NOMO-1 (cell line): ENCODE measurements at regions not wholly inside any gene's neighbourhood (a gene's known extent, or its start where the extent isn't known, plus 50 kb on each side); places are given as distances from the start of the nearest gene placed in this dataset.
A peak's percentile ranks its signal among the peaks of the same experiment; 100 is the strongest.

Experiments
- DNase-seq, 2 experiments: peaks; one replicate each; lab custom pipeline; 2025; ENCODE audit not compliant: unreplicated experiment in 2 of 2; lab: John Stamatoyannopoulos, UW

GRCh38 chr15:98438907-98439306 is 209.4 kb upstream of the IGF1R start:
- DNase-seq = no peak

- no peak for DNase-seq
Measured at GRCh38 chr15:98439523-98439942, 208.8 kb upstream of the IGF1R start.

- DNase-seq = peak in 1 of 2 experiments; percentile 9
Measured at GRCh38 chr15:98440917-98441316, 207.4 kb upstream of the IGF1R start.

- DNase-seq = no peak
Measured at GRCh38 chr15:98441599-98441998, 206.7 kb upstream of the IGF1R start.

GRCh38 chr15:98442379-98442833 is 205.9 kb upstream of the IGF1R start:
- DNase-seq = peak; percentile 54 to 72

- DNase-seq = no peak
Measured at GRCh38 chr15:98442901-98443300, 205.4 kb upstream of the IGF1R start.

GRCh38 chr15:98443526-98443925 is 204.8 kb upstream of the IGF1R start:
- no peak for DNase-seq

GRCh38 chr15:98444138-98444537 is 204.2 kb upstream of the IGF1R start:
- DNase-seq = no peak

- no peak for DNase-seq
Measured at GRCh38 chr15:98445315-98445714, 203.0 kb upstream of the IGF1R start.

GRCh38 chr15:98446083-98446482 is 202.3 kb upstream of the IGF1R start:
- no peak for DNase-seq

GRCh38 chr15:98447069-98447468 is 201.3 kb upstream of the IGF1R start:
- no peak for DNase-seq

- DNase-seq = no peak
Measured at GRCh38 chr15:98451236-98451635, 197.1 kb upstream of the IGF1R start.

GRCh38 chr15:98452238-98452637 is 196.1 kb upstream of the IGF1R start:
- DNase-seq = no peak

- no peak for DNase-seq
Measured at GRCh38 chr15:98455904-98456303, 192.4 kb upstream of the IGF1R start.

- no peak for DNase-seq
Measured at GRCh38 chr15:98476559-98476958, 171.8 kb upstream of the IGF1R start.

GRCh38 chr15:98480844-98481243 is 167.5 kb upstream of the IGF1R start:
- no peak for DNase-seq

GRCh38 chr15:98483575-98484130 is 164.7 kb upstream of the IGF1R start:
- DNase-seq = no peak

GRCh38 chr15:98484914-98485313 is 163.4 kb upstream of the IGF1R start:
- no peak for DNase-seq

GRCh38 chr15:98485451-98485850 is 162.9 kb upstream of the IGF1R start:
- no peak for DNase-seq

GRCh38 chr15:98493966-98494511 is 154.3 kb upstream of the IGF1R start:
- DNase-seq = no peak

- DNase-seq = no peak
Measured at GRCh38 chr15:98501192-98501591, 147.1 kb upstream of the IGF1R start.

- DNase-seq = no peak
Measured at GRCh38 chr15:98501632-98502031, 146.7 kb upstream of the IGF1R start.

GRCh38 chr15:98503970-98504369 is 144.4 kb upstream of the IGF1R start:
- DNase-seq = no peak
